ENCODE measurements at regions not wholly inside any gene's neighbourhood (a gene's known extent, or its start where the extent isn't known, plus 50 kb on each side); places are given as distances from the start of the nearest gene placed in this dataset.

DNA sequence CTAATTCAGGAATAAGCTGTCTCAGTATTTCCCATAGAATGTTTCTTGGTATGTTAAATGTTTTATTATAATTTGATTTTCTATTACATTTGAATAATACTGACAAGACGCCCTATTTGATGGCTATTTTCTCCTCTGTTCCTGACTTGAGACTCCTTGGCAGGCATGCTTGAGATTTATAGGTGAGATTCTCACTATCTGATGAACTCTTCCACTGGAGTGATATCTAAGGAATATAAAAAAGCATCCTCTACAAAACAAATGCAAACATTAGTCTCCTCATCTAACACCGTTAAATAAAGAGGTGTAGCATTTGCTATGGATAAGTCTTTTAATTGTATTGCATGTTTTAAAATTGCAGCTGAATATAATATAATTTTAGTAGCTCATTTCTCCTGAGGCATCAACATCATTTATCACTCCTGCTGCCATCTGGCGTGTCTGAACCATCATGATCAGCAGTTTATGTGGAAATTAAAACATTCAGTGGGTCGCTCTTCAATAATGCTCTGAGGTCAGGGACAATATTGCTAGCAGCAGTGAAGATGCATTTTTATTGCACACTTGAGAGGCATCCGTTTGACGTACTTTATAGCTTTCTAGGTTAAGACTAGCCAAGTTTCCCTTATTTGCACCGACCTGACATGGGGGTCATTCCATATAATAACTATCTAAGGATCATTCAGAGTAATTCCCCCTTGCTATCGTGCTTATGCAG, 210.4 kb upstream of the GALNTL6 start:
- no TSS peak for BruUV-seq (replicated peaks)

More for the DNA sequence above, 210.4 kb upstream of the GALNTL6 start:
- Histone ChIP-seq H4K20me1 (replicated peaks; ENCODE audit: control insufficient read depth, extremely low read depth, insufficient read depth, low read length) (no peaks in the 10 kb centered on the region), H3K27me3 (ENCODE audit: control insufficient read depth in 2 of 2, insufficient read depth in 2 of 2, low read length in 2 of 2) (no peaks in the 10 kb centered on the region), H3K9me3 (replicated peaks; ENCODE audit: control insufficient read depth, insufficient read depth, low read length) (no peaks in the 10 kb centered on the region), H3K79me2 (ENCODE audit: control insufficient read depth, insufficient read depth, low read length) (no peaks in the 10 kb centered on the region), H3K4me1 (ENCODE audit: control insufficient read depth, extremely low read depth, insufficient read depth, low read length) (no peaks in the 10 kb centered on the region), H3K4me3 (replicated peaks in 1 of 3; ENCODE audit: insufficient read depth in 1 of 3, low read depth in 1 of 3, low read length in 3 of 3) (no peak overlapping the region), H3K27ac (ENCODE audit: insufficient read depth, low read depth, low read length) (no peak overlapping the region), H3K9me1 (replicated peaks; ENCODE audit: control insufficient read depth, extremely low read depth, insufficient read depth, low read length) (no peaks in the 10 kb centered on the region), H2AFZ (ENCODE audit: low read depth, low read length) (no peak overlapping the region), H3K36me3 (ENCODE audit: control insufficient read depth in 2 of 2, extremely low read depth in 1 of 2, insufficient read depth in 2 of 2, low read length in 2 of 2) (no peaks in the 10 kb centered on the region), H3K9ac (replicated peaks; ENCODE audit: extremely low read depth, insufficient read depth, low read length) (no peak overlapping the region), H3K4me2 (ENCODE audit: insufficient read depth, low read length) (no peak overlapping the region)
- POLR2A ChIA-PET = no interaction called here
- FAIRE-seq (no peak), DNase-seq (ENCODE audit: low read depth, low spot score) (no peak)
- dilution Hi-C loops (cut with MboI; ENCODE audit: extremely low pct_ligation_motif_present, low sequenced_read_pairs) (no loop called here), intact Hi-C loops (cut with micrococcal nuclease) (no loop called here)
- no peak for TF ChIP-seq FOS (IDR thresholded peaks at IDR 0.05; ENCODE audit: borderline replicate concordance, insufficient read depth, low read length)
- TF ChIP-seq POLR2A (IDR thresholded peaks at IDR 0.05; ENCODE audit: low read depth, low read length) = no peak
- no peak for TF ChIP-seq MAX (IDR thresholded peaks at IDR 0.05; ENCODE audit: insufficient read depth, insufficient read length)
- TF ChIP-seq GATA2 (IDR thresholded peaks at IDR 0.05; ENCODE audit: insufficient read depth, insufficient read length, low read depth, low read length) = no peak
- TF ChIP-seq, protein P1, sequence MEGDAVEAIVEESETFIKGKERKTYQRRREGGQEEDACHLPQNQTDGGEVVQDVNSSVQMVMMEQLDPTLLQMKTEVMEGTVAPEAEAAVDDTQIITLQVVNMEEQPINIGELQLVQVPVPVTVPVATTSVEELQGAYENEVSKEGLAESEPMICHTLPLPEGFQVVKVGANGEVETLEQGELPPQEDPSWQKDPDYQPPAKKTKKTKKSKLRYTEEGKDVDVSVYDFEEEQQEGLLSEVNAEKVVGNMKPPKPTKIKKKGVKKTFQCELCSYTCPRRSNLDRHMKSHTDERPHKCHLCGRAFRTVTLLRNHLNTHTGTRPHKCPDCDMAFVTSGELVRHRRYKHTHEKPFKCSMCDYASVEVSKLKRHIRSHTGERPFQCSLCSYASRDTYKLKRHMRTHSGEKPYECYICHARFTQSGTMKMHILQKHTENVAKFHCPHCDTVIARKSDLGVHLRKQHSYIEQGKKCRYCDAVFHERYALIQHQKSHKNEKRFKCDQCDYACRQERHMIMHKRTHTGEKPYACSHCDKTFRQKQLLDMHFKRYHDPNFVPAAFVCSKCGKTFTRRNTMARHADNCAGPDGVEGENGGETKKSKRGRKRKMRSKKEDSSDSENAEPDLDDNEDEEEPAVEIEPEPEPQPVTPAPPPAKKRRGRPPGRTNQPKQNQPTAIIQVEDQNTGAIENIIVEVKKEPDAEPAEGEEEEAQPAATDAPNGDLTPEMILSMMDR (IDR thresholded peaks at IDR 0.05; ENCODE audit: extremely low read depth in 1 of 2, insufficient read depth in 1 of 2, low read depth in 1 of 2, low read length in 2 of 2) = no peak
- no peak for TF ChIP-seq MYC (IDR thresholded peaks at IDR 0.05; ENCODE audit: low read depth, low read length)
- no peak for TF ChIP-seq JUN (IDR thresholded peaks at IDR 0.05; ENCODE audit: borderline replicate concordance, insufficient read depth, insufficient read length, low read depth)
- TF ChIP-seq POLR2AphosphoS5 (IDR thresholded peaks at IDR 0.05; ENCODE audit: insufficient read depth, low read depth, low read length) = no peak
- no peak for TF ChIP-seq EZH2 (IDR thresholded peaks at IDR 0.05; ENCODE audit: borderline replicate concordance, low read depth, low read length, severe bottlenecking)
- CTCF ChIA-PET = no interaction called here
